SU-DHL-6 (cell line): ENCODE measurements at regions not wholly inside any gene's neighbourhood (a gene's known extent, or its start where the extent isn't known, plus 50 kb on each side); places are given as distances from the start of the nearest gene placed in this dataset.

Experiments
- H2AFZ ChIP-seq: fragments of 200-600 bp; sonication (generic); 2 replicates; pipeline ENCODE4 v1.6.1; 2014; ENCODE audit warnings: low read depth, mild to moderate bottlenecking, moderate library complexity, mixed read lengths, antibody characterized with exemption, low read length; ENCODE audit not compliant: severe bottlenecking
- H3F3A ChIP-seq: fragments of 200-600 bp; shearing (Covaris generic); 2 replicates; pipeline ENCODE4 v1.6.0; 2016; ENCODE audit warnings: antibody characterized with exemption, mild to moderate bottlenecking; ENCODE audit not compliant: insufficient read depth
- H3K27ac ChIP-seq: fragments of 200-600 bp; sonication (generic); 2 replicates; pipeline ENCODE4 v1.5.1; 2016; ENCODE audit warnings: low read depth, mild to moderate bottlenecking, low read length, moderate library complexity, mixed read lengths
- H3K27me3 ChIP-seq: fragments of 200-600 bp; sonication (generic), shearing (Covaris generic); 2 replicates; pipeline ENCODE4 v1.6.0; 2014; ENCODE audit warnings: mild to moderate bottlenecking, low read length
- H3K36me3 ChIP-seq: fragments of 200-600 bp; sonication (generic); 2 replicates; pipeline ENCODE4 v1.6.1; 2014; ENCODE audit warnings: mild to moderate bottlenecking, low read length, mixed read lengths
- H3K4me2 ChIP-seq: fragments of 300-600, 200-600 bp; shearing (Covaris generic), sonication (generic); 2 replicates; pipeline ENCODE4 v1.6.0; 2014; ENCODE audit warnings: low read length, low read depth, mild to moderate bottlenecking; ENCODE audit not compliant: poor library complexity, severe bottlenecking
- H3K4me3 ChIP-seq: fragments of 200-600 bp; sonication (generic); 2 replicates; pipeline ENCODE4 v1.5.1; 2014; ENCODE audit warnings: antibody characterized with exemption, low read length, mild to moderate bottlenecking, mixed read lengths; ENCODE audit not compliant: insufficient read depth, poor library complexity, severe bottlenecking
- H3K79me2 ChIP-seq: fragments of 200-600 bp; sonication (generic); 2 replicates; pipeline ENCODE4 v1.6.1; 2014; ENCODE audit warnings: mild to moderate bottlenecking, low read length, moderate library complexity; ENCODE audit not compliant: insufficient read depth
- H3K9ac ChIP-seq: fragments of 200-600 bp; sonication (generic); 2 replicates; pipeline ENCODE4 v1.7.0; 2014; ENCODE audit warnings: mild to moderate bottlenecking, low read length
- H3K9me2 ChIP-seq: fragments of 200-600 bp; sonication (generic); replicated peaks from 2 replicates; pipeline ENCODE4 v1.6.1; 2014; ENCODE audit warnings: low read length; ENCODE audit not compliant: insufficient read depth
- H3K9me3 ChIP-seq: fragments of 200-600 bp; sonication (generic); 2 replicates; pipeline ENCODE4 v1.6.1; 2014; ENCODE audit warnings: low read length, mixed read lengths; ENCODE audit not compliant: insufficient read depth
- H4K20me1 ChIP-seq: fragments of 200-600 bp; sonication (generic); 2 replicates; pipeline ENCODE4 v1.6.1; 2014; ENCODE audit warnings: low read depth, mild to moderate bottlenecking, antibody characterized with exemption, low read length, moderate library complexity, mixed read lengths
- EZH2phosphoT487 ChIP-seq: fragments of 200-600 bp; sonication (generic), shearing (Covaris generic); conservative IDR thresholded peaks from 2 replicates; pipeline ENCODE4 v1.6.1; 2018; ENCODE audit warnings: mild to moderate bottlenecking, antibody characterized with exemption, low read length, moderate library complexity, mixed read lengths
- TF ChIP-seq, protein P1 (sequence below): fragments of 200-600 bp; sonication (generic); IDR thresholded peaks from one replicate; pipeline ENCODE4 v1.5.1; 2017; ENCODE audit warnings: antibody characterized with exemption, mild to moderate bottlenecking, low read length, moderate library complexity; ENCODE audit not compliant: insufficient read depth, poor library complexity, severe bottlenecking

DNA sequence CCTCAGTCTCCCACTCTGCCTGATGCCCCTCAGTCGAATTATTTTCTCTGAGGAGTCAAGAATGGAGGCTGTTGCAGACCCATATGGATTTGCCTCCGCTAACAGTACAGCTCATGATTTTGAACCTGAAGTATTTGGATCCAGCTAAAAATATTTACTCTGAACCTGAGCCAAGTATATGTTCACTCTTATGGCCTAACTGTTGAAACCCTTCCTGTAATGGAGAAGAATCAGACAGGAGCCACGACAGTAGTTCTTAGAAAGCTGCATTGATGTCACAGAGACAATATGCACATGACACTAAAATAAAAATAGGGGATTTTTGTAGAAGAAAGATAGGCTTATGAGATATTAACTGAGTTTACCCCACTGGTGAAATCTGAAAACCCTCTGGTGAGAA is 1128.3 kb upstream of the FLRT2 start:
- H3K9ac ChIP-seq, result no peak overlapping the region
- H3K27ac ChIP-seq, result no peak overlapping the region
- no peaks in the 10 kb centered on the region for H3K9me3 ChIP-seq
- H3K4me2 ChIP-seq, result no peak overlapping the region
- no peaks in the 10 kb centered on the region for H3F3A ChIP-seq
- no peaks in the 10 kb centered on the region for H4K20me1 ChIP-seq
- no peak overlapping the region for H3K4me3 ChIP-seq
- no peaks in the 10 kb centered on the region for H3K27me3 ChIP-seq
- no peaks in the 10 kb centered on the region for H3K36me3 ChIP-seq
- no peak overlapping the region for H2AFZ ChIP-seq
- H3K9me2 ChIP-seq, result no peaks in the 10 kb centered on the region
- no peaks in the 10 kb centered on the region for H3K79me2 ChIP-seq
- TF ChIP-seq EZH2phosphoT487, result no peak
- TF ChIP-seq, protein P1, sequence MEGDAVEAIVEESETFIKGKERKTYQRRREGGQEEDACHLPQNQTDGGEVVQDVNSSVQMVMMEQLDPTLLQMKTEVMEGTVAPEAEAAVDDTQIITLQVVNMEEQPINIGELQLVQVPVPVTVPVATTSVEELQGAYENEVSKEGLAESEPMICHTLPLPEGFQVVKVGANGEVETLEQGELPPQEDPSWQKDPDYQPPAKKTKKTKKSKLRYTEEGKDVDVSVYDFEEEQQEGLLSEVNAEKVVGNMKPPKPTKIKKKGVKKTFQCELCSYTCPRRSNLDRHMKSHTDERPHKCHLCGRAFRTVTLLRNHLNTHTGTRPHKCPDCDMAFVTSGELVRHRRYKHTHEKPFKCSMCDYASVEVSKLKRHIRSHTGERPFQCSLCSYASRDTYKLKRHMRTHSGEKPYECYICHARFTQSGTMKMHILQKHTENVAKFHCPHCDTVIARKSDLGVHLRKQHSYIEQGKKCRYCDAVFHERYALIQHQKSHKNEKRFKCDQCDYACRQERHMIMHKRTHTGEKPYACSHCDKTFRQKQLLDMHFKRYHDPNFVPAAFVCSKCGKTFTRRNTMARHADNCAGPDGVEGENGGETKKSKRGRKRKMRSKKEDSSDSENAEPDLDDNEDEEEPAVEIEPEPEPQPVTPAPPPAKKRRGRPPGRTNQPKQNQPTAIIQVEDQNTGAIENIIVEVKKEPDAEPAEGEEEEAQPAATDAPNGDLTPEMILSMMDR, result no peak

DNA sequence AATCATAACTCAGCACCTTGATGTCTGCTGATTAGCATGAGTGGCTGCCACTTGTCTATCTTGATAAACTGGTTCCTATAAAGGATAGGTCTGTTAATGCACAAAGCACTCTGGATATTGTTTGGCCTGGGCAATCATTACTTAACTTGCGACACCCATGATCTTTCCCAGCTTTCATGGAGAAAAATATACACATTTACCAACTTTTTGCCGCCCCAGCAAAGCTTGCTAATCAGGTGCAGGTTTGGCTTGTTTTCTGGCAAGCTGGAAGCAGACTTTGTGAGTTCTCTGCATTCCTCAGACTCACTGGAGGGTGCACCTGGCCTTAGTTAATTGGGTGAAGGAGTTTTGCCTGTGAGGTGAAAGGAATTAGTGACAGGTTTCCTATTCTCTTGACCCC is 1126.4 kb upstream of the FLRT2 start:
- Histone ChIP-seq H4K20me1 (no peaks in the 10 kb centered on the region), H3F3A (no peaks in the 10 kb centered on the region), H3K4me2 (no peak overlapping the region), H3K79me2 (no peaks in the 10 kb centered on the region), H3K9me3 (no peaks in the 10 kb centered on the region), H3K27me3 (no peaks in the 10 kb centered on the region), H3K9ac (no peak overlapping the region), H3K9me2 (no peaks in the 10 kb centered on the region), H3K36me3 (no peaks in the 10 kb centered on the region), H2AFZ (no peak overlapping the region), H3K4me3 (no peak overlapping the region), H3K27ac (no peak overlapping the region)
- TF ChIP-seq, protein P1, result no peak
- TF ChIP-seq EZH2phosphoT487, result no peak

DNA sequence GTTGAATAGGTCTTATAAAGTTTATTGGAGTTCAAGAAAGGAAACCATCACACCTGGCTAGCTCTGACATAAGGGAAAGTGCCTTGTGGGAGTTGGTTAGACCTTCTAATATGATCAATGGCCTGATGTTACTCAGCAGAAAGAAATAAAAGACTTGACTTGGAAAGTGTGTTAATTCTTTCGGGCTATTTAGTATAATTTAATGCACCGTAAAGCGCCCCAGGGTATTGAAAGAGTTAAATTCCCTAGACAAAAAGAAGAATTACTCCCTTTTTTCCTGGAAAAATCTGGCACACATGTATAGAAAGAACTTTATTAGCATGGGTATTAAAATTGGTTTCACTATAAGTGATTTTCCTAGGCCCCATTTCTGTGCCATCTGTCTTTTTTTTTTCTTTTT is 1125.7 kb upstream of the FLRT2 start:
- Histone ChIP-seq H2AFZ (no peak overlapping the region), H4K20me1 (no peaks in the 10 kb centered on the region), H3K36me3 (no peaks in the 10 kb centered on the region), H3K9ac (no peak overlapping the region), H3F3A (no peaks in the 10 kb centered on the region), H3K79me2 (no peaks in the 10 kb centered on the region), H3K4me2 (no peak overlapping the region), H3K4me3 (no peak overlapping the region), H3K9me2 (no peaks in the 10 kb centered on the region), H3K27me3 (no peaks in the 10 kb centered on the region), H3K9me3 (no peaks in the 10 kb centered on the region), H3K27ac (no peak overlapping the region)
- TF ChIP-seq, protein P1, result no peak
- TF ChIP-seq EZH2phosphoT487, result no peak
